ENCODE measurements at regions not wholly inside any gene's neighbourhood (a gene's known extent, or its start where the extent isn't known, plus 50 kb on each side); places are given as distances from the start of the nearest gene placed in this dataset.
"Not testable (repeated sequence)": the region's sequence is repeated elsewhere in the genome, so short reads cannot be mapped to it uniquely, and the experiment has no call there.

GRCh38 chr5:166909926-166910325, 1381.5 kb upstream of the WWC1 start:
- H3K4me1 Mint-ChIP-seq, result no peaks in the 10 kb centered on the region
- intact Hi-C loops (cut with micrococcal nuclease), result loop anchor here in 1 of 2 donors (10.0 kb wide), 1 partner anchor 895 kb away; no protein-coding TSS in a partner anchor
- Histone ChIP-seq H3K27me3 (ENCODE audit: control insufficient read depth in 2 of 2, insufficient read depth in 2 of 2, low read length in 2 of 2) (no peaks in the 10 kb centered on the region), H3K36me3 (ENCODE audit: control insufficient read depth in 2 of 3, insufficient read depth in 3 of 3, low read length in 3 of 3) (no peaks in the 10 kb centered on the region), H3K4me1 (ENCODE audit: control insufficient read depth in 2 of 2, insufficient read depth in 2 of 2, low read length in 2 of 2) (no peaks in the 10 kb centered on the region), H3K27ac (ENCODE audit: low read depth, low read length) (no peak overlapping the region), H3K4me3 (ENCODE audit: low read length) (no peak overlapping the region), H3K9me3 (ENCODE audit: control insufficient read depth in 2 of 3, low read length in 3 of 3) (no peaks in the 10 kb centered on the region)
- ATAC-seq (no peak), DNase-seq (no peak)
- ChIA-PET POLR2A (no interaction called here), CTCF (no interaction called here)
- peaks cover 0 to 16% (median 2%) of the 10 kb centered on the region in 11 donors for H3K9me3 Mint-ChIP-seq
- no peak overlapping the region for H3K27ac Mint-ChIP-seq
- no peaks in the 10 kb centered on the region for H3K36me3 Mint-ChIP-seq
- no peaks in the 10 kb centered on the region for H3K27me3 Mint-ChIP-seq
- H3K4me3 Mint-ChIP-seq, result no peak overlapping the region

- H3K36me3 ChIP-seq (ENCODE audit: control insufficient read depth in 2 of 3, insufficient read depth in 3 of 3, low read length in 3 of 3), result no peaks in the 10 kb centered on the region
- H3K9me3 Mint-ChIP-seq, result peaks cover 0 to 14% (median 0%) of the 10 kb centered on the region in 11 donors
- H3K4me3 Mint-ChIP-seq, result no peak overlapping the region
- H3K4me1 Mint-ChIP-seq, result no peaks in the 10 kb centered on the region
- H3K4me1 ChIP-seq (ENCODE audit: control insufficient read depth in 2 of 2, insufficient read depth in 2 of 2, low read length in 2 of 2), result no peaks in the 10 kb centered on the region
- intact Hi-C loops (cut with micrococcal nuclease), result no loop called here
- H3K27me3 ChIP-seq (ENCODE audit: control insufficient read depth in 2 of 2, insufficient read depth in 2 of 2, low read length in 2 of 2), result no peaks in the 10 kb centered on the region
- H3K36me3 Mint-ChIP-seq, result no peaks in the 10 kb centered on the region
- H3K9me3 ChIP-seq (ENCODE audit: control insufficient read depth in 2 of 3, low read length in 3 of 3), result no peaks in the 10 kb centered on the region
- no peak overlapping the region for H3K27ac ChIP-seq (ENCODE audit: low read depth, low read length)
- ATAC-seq (no peak), DNase-seq (no peak)
- no peak overlapping the region for H3K4me3 ChIP-seq (ENCODE audit: low read length)
- CTCF ChIA-PET, result no interaction called here
- no peak overlapping the region for H3K27ac Mint-ChIP-seq
- H3K27me3 Mint-ChIP-seq, result no peaks in the 10 kb centered on the region
- POLR2A ChIA-PET, result no interaction called here
Observed at GRCh38 chr5:166910995-166911394, 1380.5 kb upstream of the WWC1 start.

- Histone ChIP-seq H3K27ac (ENCODE audit: low read depth, low read length) (no peak overlapping the region), H3K9me3 (ENCODE audit: control insufficient read depth in 2 of 3, low read length in 3 of 3) (no peaks in the 10 kb centered on the region), H3K36me3 (ENCODE audit: control insufficient read depth in 2 of 3, insufficient read depth in 3 of 3, low read length in 3 of 3) (no peaks in the 10 kb centered on the region), H3K27me3 (ENCODE audit: control insufficient read depth in 2 of 2, insufficient read depth in 2 of 2, low read length in 2 of 2) (no peaks in the 10 kb centered on the region), H3K4me1 (ENCODE audit: control insufficient read depth in 2 of 2, insufficient read depth in 2 of 2, low read length in 2 of 2) (no peaks in the 10 kb centered on the region), H3K4me3 (ENCODE audit: low read length) (no peak overlapping the region)
- intact Hi-C loops (cut with micrococcal nuclease), result no loop called here
- Mint-ChIP-seq H3K36me3 (no peaks in the 10 kb centered on the region), H3K27me3 (no peaks in the 10 kb centered on the region), H3K9me3 (peaks cover 0 to 19% (median 7%) of the 10 kb centered on the region in 11 donors), H3K27ac (no peak overlapping the region), H3K4me3 (no peak overlapping the region), H3K4me1 (no peaks in the 10 kb centered on the region)
- CTCF ChIA-PET, result no interaction called here
- POLR2A ChIA-PET, result no interaction called here
- DNase-seq, result no peak
- no peak for ATAC-seq
Observed at GRCh38 chr5:166916021-166916420, 1375.4 kb upstream of the WWC1 start.

GRCh38 chr5:166926138-166926537, 1365.3 kb upstream of the WWC1 start:
- intact Hi-C loops (cut with micrococcal nuclease), result no loop called here
- no peaks in the 10 kb centered on the region for H3K27me3 ChIP-seq (ENCODE audit: control insufficient read depth in 2 of 2, insufficient read depth in 2 of 2, low read length in 2 of 2)

GRCh38 chr5:166926806-166927475, 1364.5 kb upstream of the WWC1 start:
- CTCF ChIA-PET; POLR2A ChIA-PET; H3K4me3 Mint-ChIP-seq; H3K36me3 ChIP-seq (ENCODE audit: control insufficient read depth in 2 of 3, insufficient read depth in 3 of 3, low read length in 3 of 3); ATAC-seq; H3K4me1 Mint-ChIP-seq; H3K27me3 Mint-ChIP-seq; H3K36me3 Mint-ChIP-seq; H3K27ac Mint-ChIP-seq; H3K4me1 ChIP-seq (ENCODE audit: control insufficient read depth in 2 of 2, insufficient read depth in 2 of 2, low read length in 2 of 2); H3K27me3 ChIP-seq (ENCODE audit: control insufficient read depth in 2 of 2, insufficient read depth in 2 of 2, low read length in 2 of 2); H3K27ac ChIP-seq (ENCODE audit: low read depth, low read length); DNase-seq; intact Hi-C loops (cut with micrococcal nuclease); H3K4me3 ChIP-seq (ENCODE audit: low read length); H3K9me3 ChIP-seq (ENCODE audit: control insufficient read depth in 2 of 3, low read length in 3 of 3): not testable (repeated sequence)
- H3K9me3 Mint-ChIP-seq, result peaks cover 2 to 39% (median 16%) of the 10 kb centered on the region in 11 donors

More at GRCh38 chr5:166926138-166926537, 1365.3 kb upstream of the WWC1 start:
- Mint-ChIP-seq H3K27ac (no peak overlapping the region), H3K9me3 (peaks cover 2 to 39% (median 15%) of the 10 kb centered on the region in 11 donors), H3K36me3 (no peaks in the 10 kb centered on the region), H3K27me3 (no peaks in the 10 kb centered on the region), H3K4me3 (no peak overlapping the region), H3K4me1 (no peaks in the 10 kb centered on the region)
- DNase-seq (no peak), ATAC-seq (no peak)
- H3K9me3 ChIP-seq (ENCODE audit: control insufficient read depth in 2 of 3, low read length in 3 of 3), result no peaks in the 10 kb centered on the region
- no peaks in the 10 kb centered on the region for H3K36me3 ChIP-seq (ENCODE audit: control insufficient read depth in 2 of 3, insufficient read depth in 3 of 3, low read length in 3 of 3)
- POLR2A ChIA-PET, result no interaction called here
- H3K27ac ChIP-seq (ENCODE audit: low read depth, low read length), result no peak overlapping the region
- H3K4me3 ChIP-seq (ENCODE audit: low read length), result no peak overlapping the region
- no peaks in the 10 kb centered on the region for H3K4me1 ChIP-seq (ENCODE audit: control insufficient read depth in 2 of 2, insufficient read depth in 2 of 2, low read length in 2 of 2)
- CTCF ChIA-PET, result no interaction called here

GRCh38 chr5:166936351-166936750, 1355.1 kb upstream of the WWC1 start:
- ChIA-PET CTCF (no interaction called here), POLR2A (no interaction called here)
- Histone ChIP-seq H3K4me1 (ENCODE audit: control insufficient read depth in 2 of 2, insufficient read depth in 2 of 2, low read length in 2 of 2) (no peaks in the 10 kb centered on the region), H3K4me3 (ENCODE audit: low read length) (no peak overlapping the region), H3K27ac (ENCODE audit: low read depth, low read length) (no peak overlapping the region), H3K27me3 (ENCODE audit: control insufficient read depth in 2 of 2, insufficient read depth in 2 of 2, low read length in 2 of 2) (no peaks in the 10 kb centered on the region), H3K36me3 (ENCODE audit: control insufficient read depth in 2 of 3, insufficient read depth in 3 of 3, low read length in 3 of 3) (no peaks in the 10 kb centered on the region), H3K9me3 (ENCODE audit: control insufficient read depth in 2 of 3, low read length in 3 of 3) (no peaks in the 10 kb centered on the region)
- DNase-seq (no peak), ATAC-seq (no peak)
- Mint-ChIP-seq H3K4me3 (no peak overlapping the region), H3K27me3 (no peaks in the 10 kb centered on the region), H3K36me3 (no peaks in the 10 kb centered on the region), H3K9me3 (peaks cover 0 to 14% (median 7%) of the 10 kb centered on the region in 11 donors), H3K27ac (no peak overlapping the region), H3K4me1 (no peaks in the 10 kb centered on the region)
- intact Hi-C loops (cut with micrococcal nuclease), result no loop called here

- Histone ChIP-seq H3K27ac (ENCODE audit: low read depth, low read length) (no peak overlapping the region), H3K36me3 (ENCODE audit: control insufficient read depth in 2 of 3, insufficient read depth in 3 of 3, low read length in 3 of 3) (no peaks in the 10 kb centered on the region), H3K4me1 (ENCODE audit: control insufficient read depth in 2 of 2, insufficient read depth in 2 of 2, low read length in 2 of 2) (no peaks in the 10 kb centered on the region), H3K27me3 (ENCODE audit: control insufficient read depth in 2 of 2, insufficient read depth in 2 of 2, low read length in 2 of 2) (no peaks in the 10 kb centered on the region), H3K9me3 (ENCODE audit: control insufficient read depth in 2 of 3, low read length in 3 of 3) (no peaks in the 10 kb centered on the region), H3K4me3 (ENCODE audit: low read length) (no peak overlapping the region)
- peaks cover 0 to 17% (median 8%) of the 10 kb centered on the region in 11 donors for H3K9me3 Mint-ChIP-seq
- no peaks in the 10 kb centered on the region for H3K27me3 Mint-ChIP-seq
- POLR2A ChIA-PET, result no interaction called here
- CTCF ChIA-PET, result no interaction called here
- H3K4me3 Mint-ChIP-seq, result no peak overlapping the region
- intact Hi-C loops (cut with micrococcal nuclease), result no loop called here
- ATAC-seq, result no peak
- H3K4me1 Mint-ChIP-seq, result no peaks in the 10 kb centered on the region
- H3K36me3 Mint-ChIP-seq, result no peaks in the 10 kb centered on the region
- no peak for DNase-seq
- no peak overlapping the region for H3K27ac Mint-ChIP-seq
Observed at GRCh38 chr5:166938071-166938470, 1353.4 kb upstream of the WWC1 start.

Data from naive thymus-derived CD4-positive, alpha-beta T cell (primary cell).